Activated CD4-positive, alpha-beta T cell treated with anti-CD3 and anti-CD28 coated beads for 36 hours (primary cell): ENCODE measurements at regions not wholly inside any gene's neighbourhood (a gene's known extent, or its start where the extent isn't known, plus 50 kb on each side); places are given as distances from the start of the nearest gene placed in this dataset.
A peak's percentile ranks its signal among the peaks of the same experiment; 100 is the strongest.

ENCODE experiments used
- ATAC-seq: fragments of 200-7000 bp; cut with Tn5 transposase; one replicate; pipeline ENCODE4 v1.10.0; 2021; ENCODE audit warnings: mild to moderate bottlenecking, moderate library complexity
- CTCF ChIA-PET: fragments of 350-600 bp; sonication (Branson Sonifier 250); formaldehyde crosslinking; loops from one replicate; lab custom pipeline; 2021; ENCODE audit warnings: antibody characterized with exemption; lab: Charles Lee
- POLR2A ChIA-PET: fragments of 350-600 bp; sonication (Branson Sonifier 250); formaldehyde crosslinking; loops from one replicate; lab custom pipeline; 2021; ENCODE audit warnings: antibody characterized with exemption, inconsistent platforms; lab: Charles Lee
- DNase-seq: peaks from one replicate; pipeline ENCODE4 v3.0.0-alpha.2; 2020
- H3K27ac Mint-ChIP-seq: one replicate; pipeline ENCODE4 v1.8.0; 2021; ENCODE audit warnings: mixed read lengths
- H3K27me3 Mint-ChIP-seq: one replicate; pipeline ENCODE4 v1.8.0; 2021; ENCODE audit warnings: mixed read lengths
- H3K36me3 Mint-ChIP-seq: one replicate; pipeline ENCODE4 v1.8.0; 2021; ENCODE audit warnings: low read depth, mixed read lengths
- H3K4me1 Mint-ChIP-seq: one replicate; pipeline ENCODE4 v1.8.0; 2021; ENCODE audit warnings: mixed read lengths
- H3K4me3 Mint-ChIP-seq: one replicate; pipeline ENCODE4 v1.8.0; 2021; ENCODE audit warnings: mild to moderate bottlenecking, moderate library complexity, mixed read lengths
- H3K9me3 Mint-ChIP-seq: one replicate; pipeline ENCODE4 v1.8.0; 2021; ENCODE audit warnings: low read depth, mixed read lengths
- intact Hi-C, 2 experiments: fragments of 100-400 bp; cut with DNase I in 1 of 2; cut with micrococcal nuclease in 1 of 2; formaldehyde crosslinking; loops; one replicate each; pipeline versions ENCODE4 v1.14.2 to v1.15.1; 2022 to 2024; cut with DNase I, micrococcal nuclease

GRCh38 chr6:85396159-85396808 is 53.6 kb upstream of the NT5E start:
- H3K27me3 Mint-ChIP-seq = no peaks in the 10 kb centered on the region
- H3K9me3 Mint-ChIP-seq = peaks cover 5% of the 10 kb centered on the region
- H3K4me3 Mint-ChIP-seq = no peak overlapping the region
- ATAC-seq (no peak), DNase-seq (no peak)
- POLR2A ChIA-PET = interaction anchor here (0.6 kb wide), 1 partner anchor 114 kb away, joined by 5 read pairs; no protein-coding TSS in a partner anchor
- H3K27ac Mint-ChIP-seq = no peak overlapping the region
- no peaks in the 10 kb centered on the region for H3K36me3 Mint-ChIP-seq
- intact Hi-C loops = no loop called here
- H3K4me1 Mint-ChIP-seq = peaks cover 3% of the 10 kb centered on the region
- CTCF ChIA-PET = interaction anchor here (1.0 to 1.3 kb wide), 2 partner anchors 13 to 42 kb away, joined by 3 read pairs; no protein-coding TSS in a partner anchor

GRCh38 chr6:85395746-85396145 is 54.1 kb upstream of the NT5E start:
- no peak for DNase-seq
- Mint-ChIP-seq H3K9me3 (peaks cover 5% of the 10 kb centered on the region), H3K27ac (no peak overlapping the region), H3K4me1 (no peaks in the 10 kb centered on the region), H3K4me3 (no peak overlapping the region), H3K27me3 (no peaks in the 10 kb centered on the region), H3K36me3 (no peaks in the 10 kb centered on the region)
- ATAC-seq = no peak
- intact Hi-C loops = no loop called here
- ChIA-PET POLR2A (no interaction called here), CTCF (interaction anchor here (1.3 kb wide), 1 partner anchor 13 kb away, joined by 3 read pairs; no protein-coding TSS in a partner anchor)

- ATAC-seq (no peak), DNase-seq (no peak)
- ChIA-PET POLR2A (no interaction called here), CTCF (no interaction called here)
- intact Hi-C loops = no loop called here
- Mint-ChIP-seq H3K27me3 (no peaks in the 10 kb centered on the region), H3K9me3 (peaks cover 5% of the 10 kb centered on the region), H3K36me3 (no peaks in the 10 kb centered on the region), H3K27ac (no peak overlapping the region), H3K4me3 (no peak overlapping the region), H3K4me1 (peaks cover 2% of the 10 kb centered on the region)
Observed at GRCh38 chr6:85394853-85395538, 54.9 kb upstream of the NT5E start.

GRCh38 chr6:85394199-85394598 is 55.7 kb upstream of the NT5E start:
- H3K9me3 Mint-ChIP-seq = peaks cover 5% of the 10 kb centered on the region
- no peak for ATAC-seq
- CTCF ChIA-PET = no interaction called here
- no peaks in the 10 kb centered on the region for H3K27me3 Mint-ChIP-seq
- H3K27ac Mint-ChIP-seq = no peak overlapping the region
- H3K4me3 Mint-ChIP-seq = no peak overlapping the region
- no peaks in the 10 kb centered on the region for H3K36me3 Mint-ChIP-seq
- intact Hi-C loops = no loop called here
- POLR2A ChIA-PET = no interaction called here
- DNase-seq = no peak
- H3K4me1 Mint-ChIP-seq = peaks cover 8% of the 10 kb centered on the region

- intact Hi-C loops = no loop called here
- no peak overlapping the region for H3K4me3 Mint-ChIP-seq
- peaks cover 3% of the 10 kb centered on the region for H3K9me3 Mint-ChIP-seq
- peaks cover 11% of the 10 kb centered on the region for H3K4me1 Mint-ChIP-seq
- ATAC-seq (no peak), DNase-seq (no peak)
- CTCF ChIA-PET = no interaction called here
- no peaks in the 10 kb centered on the region for H3K27me3 Mint-ChIP-seq
- H3K27ac Mint-ChIP-seq = no peak overlapping the region
- no peaks in the 10 kb centered on the region for H3K36me3 Mint-ChIP-seq
- POLR2A ChIA-PET = no interaction called here
Observed at GRCh38 chr6:85392379-85392778, 57.5 kb upstream of the NT5E start.

- no peaks in the 10 kb centered on the region for H3K36me3 Mint-ChIP-seq
- no peak overlapping the region for H3K4me3 Mint-ChIP-seq
- no peaks in the 10 kb centered on the region for H3K9me3 Mint-ChIP-seq
- intact Hi-C loops = no loop called here
- peaks cover 11% of the 10 kb centered on the region for H3K4me1 Mint-ChIP-seq
- ATAC-seq = no peak
- no peak overlapping the region for H3K27ac Mint-ChIP-seq
- POLR2A ChIA-PET = no interaction called here
- CTCF ChIA-PET = no interaction called here
- DNase-seq = no peak
- H3K27me3 Mint-ChIP-seq = peaks cover 2% of the 10 kb centered on the region
Observed at GRCh38 chr6:85390775-85391174, 59.1 kb upstream of the NT5E start.

GRCh38 chr6:85390105-85390728 is 59.7 kb upstream of the NT5E start:
- CTCF ChIA-PET = interaction anchor here (0.5 kb wide), 1 partner anchor 73 kb away, joined by 3 read pairs; no protein-coding TSS in a partner anchor

GRCh38 chr6:85389151-85389797 is 60.6 kb upstream of the NT5E start:
- Mint-ChIP-seq H3K4me1 (peaks cover 11% of the 10 kb centered on the region), H3K36me3 (no peaks in the 10 kb centered on the region), H3K27ac (peak overlapping the region; percentile 20), H3K4me3 (no peak overlapping the region), H3K9me3 (no peaks in the 10 kb centered on the region), H3K27me3 (peaks cover 5% of the 10 kb centered on the region)
- ATAC-seq (peak; percentile 89), DNase-seq (peak; percentile 70)
- ChIA-PET POLR2A (no interaction called here), CTCF (interaction anchor here (0.6 to 1.2 kb wide), 2 partner anchors 25 to 72 kb away, joined by 3 read pairs; no protein-coding TSS in a partner anchor)
- intact Hi-C loops = no loop called here

More at GRCh38 chr6:85390105-85390728, 59.7 kb upstream of the NT5E start:
- no peaks in the 10 kb centered on the region for H3K36me3 Mint-ChIP-seq
- H3K9me3 Mint-ChIP-seq = no peaks in the 10 kb centered on the region
- H3K27me3 Mint-ChIP-seq = peaks cover 2% of the 10 kb centered on the region
- DNase-seq (no peak), ATAC-seq (no peak)
- peaks cover 11% of the 10 kb centered on the region for H3K4me1 Mint-ChIP-seq
- POLR2A ChIA-PET = no interaction called here
- intact Hi-C loops = no loop called here
- H3K27ac Mint-ChIP-seq = no peak overlapping the region
- H3K4me3 Mint-ChIP-seq = no peak overlapping the region

- intact Hi-C loops = no loop called here
- Mint-ChIP-seq H3K36me3 (no peaks in the 10 kb centered on the region), H3K27me3 (peaks cover 5% of the 10 kb centered on the region), H3K9me3 (no peaks in the 10 kb centered on the region), H3K27ac (no peak overlapping the region), H3K4me3 (no peak overlapping the region), H3K4me1 (peaks cover 11% of the 10 kb centered on the region)
- no peak for DNase-seq
- CTCF ChIA-PET = interaction anchor here (0.6 to 1.2 kb wide), 3 partner anchors 26 to 109 kb away, joined by 3 read pairs; no protein-coding TSS in a partner anchor
- POLR2A ChIA-PET = no interaction called here
- ATAC-seq = no peak
Observed at GRCh38 chr6:85388531-85388930, 61.4 kb upstream of the NT5E start.

- DNase-seq = no peak
- peaks cover 5% of the 10 kb centered on the region for H3K27me3 Mint-ChIP-seq
Observed at GRCh38 chr6:85385636-85386315, 64.1 kb upstream of the NT5E start.

GRCh38 chr6:85383042-85383441 is 66.8 kb upstream of the NT5E start:
- ChIA-PET CTCF (interaction anchor here (0.6 to 1.5 kb wide), 4 partner anchors 13 to 62 kb away, joined by 3 to 4 read pairs (median 3); no protein-coding TSS in a partner anchor), POLR2A (no interaction called here)

More at GRCh38 chr6:85385636-85386315, 64.1 kb upstream of the NT5E start:
- Mint-ChIP-seq H3K27ac (no peak overlapping the region), H3K4me1 (peaks cover 11% of the 10 kb centered on the region), H3K4me3 (no peak overlapping the region), H3K36me3 (no peaks in the 10 kb centered on the region), H3K9me3 (no peaks in the 10 kb centered on the region)
- ChIA-PET CTCF (interaction anchor here (0.6 to 1.5 kb wide), 5 partner anchors 31 to 316 kb away, joined by 3 to 6 read pairs (median 4); no protein-coding TSS in a partner anchor), POLR2A (no interaction called here)
- no peak for ATAC-seq
- intact Hi-C loops = no loop called here

More at GRCh38 chr6:85383042-85383441, 66.8 kb upstream of the NT5E start:
- Mint-ChIP-seq H3K4me3 (no peak overlapping the region), H3K4me1 (no peaks in the 10 kb centered on the region), H3K27ac (no peak overlapping the region), H3K36me3 (no peaks in the 10 kb centered on the region), H3K27me3 (peaks cover 5% of the 10 kb centered on the region), H3K9me3 (peaks cover 7% of the 10 kb centered on the region)
- ATAC-seq = no peak
- no peak for DNase-seq
- intact Hi-C loops = no loop called here
